GM12873 (cell line): ENCODE measurements at regions not wholly inside any gene's neighbourhood (a gene's known extent, or its start where the extent isn't known, plus 50 kb on each side); places are given as distances from the start of the nearest gene placed in this dataset.

Source experiments
- CTCF ChIP-seq: IDR thresholded peaks from 2 replicates; pipeline ENCODE4 v1.5.1; 2012; ENCODE audit warnings: low read depth, mild to moderate bottlenecking, moderate library complexity, low read length, control low read depth; ENCODE audit not compliant: insufficient read depth; ENCODE audit errors: missing control alignments

- TF ChIP-seq CTCF: no peak
Measured at GRCh38 chr1:219342836-219343235, 169.2 kb downstream of the LYPLAL1 start.

GRCh38 chr1:219340796-219341195, 167.1 kb downstream of the LYPLAL1 start:
- no peak for TF ChIP-seq CTCF

- TF ChIP-seq CTCF: no peak
Measured at GRCh38 chr1:219339466-219339865, 165.8 kb downstream of the LYPLAL1 start.

GRCh38 chr1:219337588-219337987, 163.9 kb downstream of the LYPLAL1 start:
- TF ChIP-seq CTCF: no peak

- no peak for TF ChIP-seq CTCF
Measured at GRCh38 chr1:219333626-219334025, 159.9 kb downstream of the LYPLAL1 start.

GRCh38 chr1:219331424-219331823, 157.7 kb downstream of the LYPLAL1 start:
- TF ChIP-seq CTCF: no peak

GRCh38 chr1:219330669-219331068, 157.0 kb downstream of the LYPLAL1 start:
- no peak for TF ChIP-seq CTCF

GRCh38 chr1:219330001-219330400, 156.3 kb downstream of the LYPLAL1 start:
- TF ChIP-seq CTCF: no peak
